Neural progenitor cell (in vitro differentiated cells): ENCODE measurements at regions not wholly inside any gene's neighbourhood (a gene's known extent, or its start where the extent isn't known, plus 50 kb on each side); places are given as distances from the start of the nearest gene placed in this dataset.

Experiments used
- CTCF ChIP-seq: fragments of 200-600 bp; sonication (generic); IDR thresholded peaks from 2 replicates; pipeline ENCODE4 v1.5.1; 2017; ENCODE audit warnings: antibody characterized with exemption, mild to moderate bottlenecking
- EZH2 ChIP-seq: fragments of 200-600 bp; sonication (generic); IDR thresholded peaks from 2 replicates; pipeline ENCODE4 v1.6.1; 2017; ENCODE audit warnings: antibody characterized with exemption, mild to moderate bottlenecking, moderate library complexity
- EZH2phosphoT487 ChIP-seq: fragments of 200-600 bp; sonication (generic); IDR thresholded peaks from 2 replicates; pipeline ENCODE4 v1.6.1; 2017; ENCODE audit warnings: antibody characterized with exemption

- TF ChIP-seq CTCF (no peak), EZH2 (no peak), EZH2phosphoT487 (no peak)
Measured at GRCh38 chr11:69940246-69940610, 121.0 kb upstream of the FGF3 start.
